ENCODE measurements at regions not wholly inside any gene's neighbourhood (a gene's known extent, or its start where the extent isn't known, plus 50 kb on each side); places are given as distances from the start of the nearest gene placed in this dataset.
A peak's percentile ranks its signal among the peaks of the same experiment; 100 is the strongest.

DNA sequence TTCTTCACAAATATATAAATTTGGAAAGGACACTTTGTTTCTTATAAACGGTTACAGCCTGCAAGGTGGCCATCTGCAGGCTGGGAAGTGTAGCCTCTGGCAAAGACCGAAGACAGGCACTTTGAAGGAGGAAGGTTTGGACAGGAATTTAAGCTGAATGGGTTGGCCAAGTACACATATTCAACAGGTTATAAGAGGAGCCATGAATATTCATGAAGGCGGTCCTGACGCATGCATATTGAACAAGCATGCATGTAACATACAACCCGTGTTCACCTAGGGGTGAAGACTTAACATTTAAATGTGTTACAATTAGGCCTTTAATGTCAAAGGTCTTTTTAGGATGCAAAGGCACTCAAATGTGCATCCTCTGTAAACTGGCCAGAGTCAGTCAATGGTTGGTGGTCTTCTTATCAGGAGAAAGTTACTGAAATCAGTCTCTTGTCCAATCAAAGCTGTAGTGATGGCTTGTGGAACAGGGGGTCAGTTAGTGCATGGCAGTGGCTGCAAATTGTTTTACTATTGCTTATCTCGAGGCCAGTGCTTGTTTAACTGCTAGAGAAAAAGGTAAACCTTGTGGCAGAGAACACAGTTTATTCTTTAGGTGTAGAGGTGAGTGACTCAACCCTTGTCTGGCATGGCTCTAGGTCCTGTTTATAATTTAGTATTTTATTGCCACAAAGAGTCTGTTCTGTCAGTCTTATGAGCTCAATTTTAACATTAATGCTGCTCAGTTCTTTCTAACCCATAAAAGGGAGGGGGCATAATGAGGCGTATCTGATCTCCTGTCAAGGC, 70.3 kb upstream of the F3 start:
- peaks cover 1% of the 10 kb centered on the region for H3K36me3 Mint-ChIP-seq (ENCODE audit: low read depth, unreplicated experiment)
- H3K4me1 ChIP-seq (ENCODE audit: insufficient read depth, low read length) = peaks cover 17% of the 10 kb centered on the region
- no peak overlapping the region for H3K4me2 ChIP-seq (ENCODE audit: low read length)
- H3K9me3 Mint-ChIP-seq (ENCODE audit: unreplicated experiment) = no peaks in the 10 kb centered on the region
- H3K36me3 ChIP-seq (ENCODE audit: insufficient read depth, low read length) = no peaks in the 10 kb centered on the region
- H3K27me3 Mint-ChIP-seq (ENCODE audit: low read depth, unreplicated experiment) = no peaks in the 10 kb centered on the region
- H3K27ac Mint-ChIP-seq (ENCODE audit: unreplicated experiment) = no peak overlapping the region
- H3K9ac ChIP-seq (ENCODE audit: low read length) = no peak overlapping the region
- DNase-seq (ENCODE audit: low read depth) = no peak
- no peaks in the 10 kb centered on the region for H3K79me2 ChIP-seq (ENCODE audit: insufficient read depth, low read length)
- H3K4me3 Mint-ChIP-seq (ENCODE audit: unreplicated experiment) = no peak overlapping the region
- no peak overlapping the region for H3K27ac ChIP-seq (ENCODE audit: low read depth, low read length)
- H3K27me3 ChIP-seq (ENCODE audit: insufficient read depth, low read length) = no peaks in the 10 kb centered on the region
- H3K9me3 ChIP-seq (ENCODE audit: insufficient read depth, low read depth, low read length) = no peaks in the 10 kb centered on the region
- no peak overlapping the region for H2AFZ ChIP-seq (ENCODE audit: low read depth, low read length)
- FAIRE-seq = no peak
- TF ChIP-seq, protein P1, sequence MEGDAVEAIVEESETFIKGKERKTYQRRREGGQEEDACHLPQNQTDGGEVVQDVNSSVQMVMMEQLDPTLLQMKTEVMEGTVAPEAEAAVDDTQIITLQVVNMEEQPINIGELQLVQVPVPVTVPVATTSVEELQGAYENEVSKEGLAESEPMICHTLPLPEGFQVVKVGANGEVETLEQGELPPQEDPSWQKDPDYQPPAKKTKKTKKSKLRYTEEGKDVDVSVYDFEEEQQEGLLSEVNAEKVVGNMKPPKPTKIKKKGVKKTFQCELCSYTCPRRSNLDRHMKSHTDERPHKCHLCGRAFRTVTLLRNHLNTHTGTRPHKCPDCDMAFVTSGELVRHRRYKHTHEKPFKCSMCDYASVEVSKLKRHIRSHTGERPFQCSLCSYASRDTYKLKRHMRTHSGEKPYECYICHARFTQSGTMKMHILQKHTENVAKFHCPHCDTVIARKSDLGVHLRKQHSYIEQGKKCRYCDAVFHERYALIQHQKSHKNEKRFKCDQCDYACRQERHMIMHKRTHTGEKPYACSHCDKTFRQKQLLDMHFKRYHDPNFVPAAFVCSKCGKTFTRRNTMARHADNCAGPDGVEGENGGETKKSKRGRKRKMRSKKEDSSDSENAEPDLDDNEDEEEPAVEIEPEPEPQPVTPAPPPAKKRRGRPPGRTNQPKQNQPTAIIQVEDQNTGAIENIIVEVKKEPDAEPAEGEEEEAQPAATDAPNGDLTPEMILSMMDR (IDR thresholded peaks at IDR 0.05; ENCODE audit: insufficient read depth, low read depth, low read length) = no peak
- no peaks in the 10 kb centered on the region for H4K20me1 ChIP-seq (ENCODE audit: insufficient read depth, low read length)
- H3K4me1 Mint-ChIP-seq (ENCODE audit: low read depth, unreplicated experiment) = peaks cover 27% of the 10 kb centered on the region
- no peak overlapping the region for H3K4me3 ChIP-seq (ENCODE audit: insufficient read depth, low read depth, low read length)

DNA sequence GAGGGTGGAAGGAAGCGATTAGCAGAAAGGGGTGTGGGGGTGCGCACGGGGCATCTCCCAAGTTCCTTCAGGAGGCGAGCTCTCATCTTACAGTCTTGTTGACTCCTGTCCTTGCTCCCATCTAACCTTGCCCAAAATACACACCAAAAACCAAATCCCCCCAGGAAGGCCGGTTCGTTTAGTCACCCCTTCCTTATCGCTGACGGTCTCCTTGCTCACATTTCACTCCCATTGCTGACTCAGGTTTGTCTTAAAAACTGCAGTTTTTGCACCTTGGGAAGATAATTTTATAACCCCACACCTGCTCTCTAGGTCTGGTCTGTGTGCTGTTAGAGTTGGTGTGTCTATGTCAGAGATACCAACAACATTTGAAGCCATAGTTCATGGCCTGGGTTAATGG, 68.1 kb upstream of the F3 start:
- peak overlapping the region; percentile 19 for H3K4me2 ChIP-seq (ENCODE audit: low read length)
- no peak for FAIRE-seq
- H3K27me3 Mint-ChIP-seq (ENCODE audit: low read depth, unreplicated experiment) = no peaks in the 10 kb centered on the region
- no peaks in the 10 kb centered on the region for H4K20me1 ChIP-seq (ENCODE audit: insufficient read depth, low read length)
- H3K36me3 ChIP-seq (ENCODE audit: insufficient read depth, low read length) = no peaks in the 10 kb centered on the region
- no peak overlapping the region for H3K9ac ChIP-seq (ENCODE audit: low read length)
- H3K9me3 Mint-ChIP-seq (ENCODE audit: unreplicated experiment) = peaks cover 2% of the 10 kb centered on the region
- H3K4me3 Mint-ChIP-seq (ENCODE audit: unreplicated experiment) = no peak overlapping the region
- no peaks in the 10 kb centered on the region for H3K79me2 ChIP-seq (ENCODE audit: insufficient read depth, low read length)
- H3K36me3 Mint-ChIP-seq (ENCODE audit: low read depth, unreplicated experiment) = peaks cover 1% of the 10 kb centered on the region
- H3K4me1 Mint-ChIP-seq (ENCODE audit: low read depth, unreplicated experiment) = peaks cover 18% of the 10 kb centered on the region
- H3K9me3 ChIP-seq (ENCODE audit: insufficient read depth, low read depth, low read length) = no peaks in the 10 kb centered on the region
- H2AFZ ChIP-seq (ENCODE audit: low read depth, low read length) = no peak overlapping the region
- H3K4me3 ChIP-seq (ENCODE audit: insufficient read depth, low read depth, low read length) = no peak overlapping the region
- no peak overlapping the region for H3K27ac ChIP-seq (ENCODE audit: low read depth, low read length)
- H3K27me3 ChIP-seq (ENCODE audit: insufficient read depth, low read length) = no peaks in the 10 kb centered on the region
- TF ChIP-seq EZH2 (IDR thresholded peaks at IDR 0.05; ENCODE audit: insufficient read depth, low read length) = no peak
- no peak for DNase-seq (ENCODE audit: low read depth)
- no peak overlapping the region for H3K27ac Mint-ChIP-seq (ENCODE audit: unreplicated experiment)
- H3K4me1 ChIP-seq (ENCODE audit: insufficient read depth, low read length) = peaks cover 32% of the 10 kb centered on the region

DNA sequence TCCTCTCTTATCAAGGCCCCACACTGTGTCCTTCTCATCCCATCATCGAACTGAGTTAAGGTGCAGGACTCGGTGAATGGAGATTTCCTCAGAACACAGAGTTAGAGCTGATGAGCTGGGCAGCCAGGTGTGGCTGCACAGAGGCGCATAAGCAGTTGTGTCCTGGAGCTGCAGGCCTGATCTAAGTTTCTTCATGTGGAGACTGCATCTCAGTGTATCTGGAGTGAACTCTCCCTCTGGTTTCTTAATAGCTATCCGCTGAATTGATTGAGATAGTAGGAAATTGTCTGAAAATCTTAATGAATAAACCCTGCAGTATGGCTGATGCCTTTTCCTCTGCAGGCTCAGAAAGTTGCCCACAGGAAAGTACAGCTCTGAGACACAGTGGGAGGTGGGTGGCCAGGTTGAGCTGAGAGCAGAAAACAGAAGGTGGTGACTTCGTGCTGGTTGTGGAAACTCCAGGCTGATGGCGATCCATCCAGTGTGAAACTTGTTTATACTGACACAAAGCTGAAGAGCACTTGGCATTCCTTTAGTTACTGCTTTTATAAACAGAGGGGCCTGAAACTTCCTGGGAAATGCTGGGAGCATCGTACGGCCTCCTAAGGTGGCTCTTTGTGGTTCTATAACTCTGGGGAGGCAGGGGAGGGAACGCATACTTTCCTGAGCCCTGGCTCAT, 67.4 kb upstream of the F3 start:
- TF ChIP-seq EZH2 (IDR thresholded peaks at IDR 0.05; ENCODE audit: insufficient read depth, low read length) = no peak
- TF ChIP-seq, protein P1 (IDR thresholded peaks at IDR 0.05; ENCODE audit: insufficient read depth, low read depth, low read length) = no peak
- Histone ChIP-seq H3K27ac (ENCODE audit: low read depth, low read length) (no peak overlapping the region), H3K79me2 (ENCODE audit: insufficient read depth, low read length) (no peaks in the 10 kb centered on the region), H4K20me1 (ENCODE audit: insufficient read depth, low read length) (no peaks in the 10 kb centered on the region), H3K4me1 (ENCODE audit: insufficient read depth, low read length) (peaks cover 32% of the 10 kb centered on the region), H3K4me2 (ENCODE audit: low read length) (peak overlapping the region; percentile 19), H3K36me3 (ENCODE audit: insufficient read depth, low read length) (no peaks in the 10 kb centered on the region), H3K27me3 (ENCODE audit: insufficient read depth, low read length) (no peaks in the 10 kb centered on the region), H3K4me3 (ENCODE audit: insufficient read depth, low read depth, low read length) (no peak overlapping the region), H3K9me3 (ENCODE audit: insufficient read depth, low read depth, low read length) (no peaks in the 10 kb centered on the region), H2AFZ (ENCODE audit: low read depth, low read length) (peak overlapping the region; percentile 45), H3K9ac (ENCODE audit: low read length) (no peak overlapping the region)
- Mint-ChIP-seq H3K27me3 (ENCODE audit: low read depth, unreplicated experiment) (no peaks in the 10 kb centered on the region), H3K9me3 (ENCODE audit: unreplicated experiment) (peaks cover 2% of the 10 kb centered on the region), H3K4me1 (ENCODE audit: low read depth, unreplicated experiment) (peaks cover 18% of the 10 kb centered on the region), H3K36me3 (ENCODE audit: low read depth, unreplicated experiment) (peaks cover 1% of the 10 kb centered on the region), H3K4me3 (ENCODE audit: unreplicated experiment) (no peak overlapping the region), H3K27ac (ENCODE audit: unreplicated experiment) (no peak overlapping the region)
- FAIRE-seq (no peak), DNase-seq (ENCODE audit: low read depth) (peak; percentile 65)
